ENCODE measurements at regions not wholly inside any gene's neighbourhood (a gene's known extent, or its start where the extent isn't known, plus 50 kb on each side); places are given as distances from the start of the nearest gene placed in this dataset.
"Not testable (repeated sequence)": the region's sequence is repeated elsewhere in the genome, so short reads cannot be mapped to it uniquely, and the experiment has no call there.

- no peak for DNase-seq (ENCODE audit: extremely low spot score)
- intact Hi-C loops (cut with DNase I): no loop called here
- WGBS: 100% methylated on average over 2 of the region's 2 CpGs
- no peak overlapping the region for H3K27ac ChIP-seq (replicated peaks in 1 of 4)
- H3K9me3 ChIP-seq: no peaks in the 10 kb centered on the region
- H3K4me1 ChIP-seq: no peaks in the 10 kb centered on the region
- H3K27me3 ChIP-seq: no peaks in the 10 kb centered on the region
- H3K36me3 ChIP-seq: no peaks in the 10 kb centered on the region
- H3K4me3 ChIP-seq: no peak overlapping the region
- TF ChIP-seq POLR2AphosphoS5 (IDR thresholded peaks at IDR 0.05) (no peak), CTCF (IDR thresholded peaks at IDR 0.05) (no peak), POLR2A (IDR thresholded peaks at IDR 0.05; ENCODE audit: low read depth) (no peak), EP300 (IDR thresholded peaks at IDR 0.05) (no peak)
Measured at GRCh38 chr15:38024293-38025091, 90.1 kb downstream of the TMCO5A start.

- H3K27me3 ChIP-seq; DNase-seq (ENCODE audit: extremely low spot score); H3K4me3 ChIP-seq; H3K36me3 ChIP-seq; intact Hi-C loops (cut with DNase I); H3K9me3 ChIP-seq; H3K4me1 ChIP-seq; H3K27ac ChIP-seq (replicated peaks in 1 of 4): not testable (repeated sequence)
- WGBS: 80% methylated on average over 1 of the region's 1 CpG
Measured at GRCh38 chr15:38025656-38026055, 91.2 kb downstream of the TMCO5A start.

GRCh38 chr15:38028869-38029268 is 94.4 kb downstream of the TMCO5A start:
- DNase-seq (ENCODE audit: extremely low spot score): no peak
- no peaks in the 10 kb centered on the region for H3K4me1 ChIP-seq
- no peaks in the 10 kb centered on the region for H3K9me3 ChIP-seq
- WGBS: 59% methylated on average over 2 of the region's 2 CpGs
- no peaks in the 10 kb centered on the region for H3K36me3 ChIP-seq
- H3K4me3 ChIP-seq: no peak overlapping the region
- TF ChIP-seq POLR2AphosphoS5 (IDR thresholded peaks at IDR 0.05) (no peak), CTCF (IDR thresholded peaks at IDR 0.05) (no peak)
- H3K27me3 ChIP-seq: no peaks in the 10 kb centered on the region
- intact Hi-C loops (cut with DNase I): no loop called here
- H3K27ac ChIP-seq (replicated peaks in 1 of 4): no peak overlapping the region

GRCh38 chr15:38029736-38030135 is 95.3 kb downstream of the TMCO5A start:
- Histone ChIP-seq H3K27ac (replicated peaks in 1 of 4) (no peak overlapping the region), H3K4me1 (no peaks in the 10 kb centered on the region), H3K36me3 (no peaks in the 10 kb centered on the region), H3K27me3 (no peaks in the 10 kb centered on the region), H3K4me3 (no peak overlapping the region), H3K9me3 (no peaks in the 10 kb centered on the region)
- intact Hi-C loops (cut with DNase I): no loop called here
- DNase-seq (ENCODE audit: extremely low spot score): no peak
- TF ChIP-seq EP300 (IDR thresholded peaks at IDR 0.05) (no peak), POLR2AphosphoS5 (IDR thresholded peaks at IDR 0.05) (no peak), POLR2A (IDR thresholded peaks at IDR 0.05; ENCODE audit: low read depth) (no peak), CTCF (IDR thresholded peaks at IDR 0.05) (no peak)
- WGBS: 81% methylated on average over 3 of the region's 3 CpGs

- Histone ChIP-seq H3K36me3 (no peaks in the 10 kb centered on the region), H3K4me3 (no peak overlapping the region), H3K9me3 (no peaks in the 10 kb centered on the region), H3K27ac (replicated peaks in 1 of 4) (no peak overlapping the region), H3K27me3 (no peaks in the 10 kb centered on the region), H3K4me1 (no peaks in the 10 kb centered on the region)
- 86% methylated on average over 4 of the region's 4 CpGs for WGBS
- DNase-seq (ENCODE audit: extremely low spot score): no peak
- TF ChIP-seq POLR2AphosphoS5 (IDR thresholded peaks at IDR 0.05): no peak
- no peak for TF ChIP-seq EP300 (IDR thresholded peaks at IDR 0.05)
- no peak for TF ChIP-seq POLR2A (IDR thresholded peaks at IDR 0.05; ENCODE audit: low read depth)
- no peak for TF ChIP-seq CTCF (IDR thresholded peaks at IDR 0.05)
- intact Hi-C loops (cut with DNase I): no loop called here
Measured at GRCh38 chr15:38030609-38031008, 96.2 kb downstream of the TMCO5A start.
